ENCODE measurements at regions not wholly inside any gene's neighbourhood (a gene's known extent, or its start where the extent isn't known, plus 50 kb on each side); places are given as distances from the start of the nearest gene placed in this dataset.

DNA sequence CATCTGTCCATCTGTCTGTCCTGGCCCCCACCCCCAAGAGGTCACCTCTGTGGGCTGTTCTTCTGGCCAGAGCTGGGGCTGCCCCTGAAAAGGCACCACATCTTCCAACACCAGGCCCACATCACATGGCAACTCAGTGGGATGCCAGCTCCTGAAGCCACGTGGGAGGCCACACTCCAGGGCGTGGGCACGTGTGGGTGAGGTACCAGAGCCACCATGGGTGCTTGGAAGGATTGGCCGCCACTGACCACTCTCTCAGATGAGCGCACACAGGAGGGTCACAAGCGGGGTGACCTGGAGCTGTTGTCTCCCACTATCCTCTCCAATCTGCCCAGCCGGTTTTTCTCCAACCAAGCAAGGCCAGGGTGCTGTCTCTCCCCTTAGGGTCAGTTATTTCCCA is 197.9 kb downstream of the TFCP2L1 start:
- TF ChIP-seq, protein P1, sequence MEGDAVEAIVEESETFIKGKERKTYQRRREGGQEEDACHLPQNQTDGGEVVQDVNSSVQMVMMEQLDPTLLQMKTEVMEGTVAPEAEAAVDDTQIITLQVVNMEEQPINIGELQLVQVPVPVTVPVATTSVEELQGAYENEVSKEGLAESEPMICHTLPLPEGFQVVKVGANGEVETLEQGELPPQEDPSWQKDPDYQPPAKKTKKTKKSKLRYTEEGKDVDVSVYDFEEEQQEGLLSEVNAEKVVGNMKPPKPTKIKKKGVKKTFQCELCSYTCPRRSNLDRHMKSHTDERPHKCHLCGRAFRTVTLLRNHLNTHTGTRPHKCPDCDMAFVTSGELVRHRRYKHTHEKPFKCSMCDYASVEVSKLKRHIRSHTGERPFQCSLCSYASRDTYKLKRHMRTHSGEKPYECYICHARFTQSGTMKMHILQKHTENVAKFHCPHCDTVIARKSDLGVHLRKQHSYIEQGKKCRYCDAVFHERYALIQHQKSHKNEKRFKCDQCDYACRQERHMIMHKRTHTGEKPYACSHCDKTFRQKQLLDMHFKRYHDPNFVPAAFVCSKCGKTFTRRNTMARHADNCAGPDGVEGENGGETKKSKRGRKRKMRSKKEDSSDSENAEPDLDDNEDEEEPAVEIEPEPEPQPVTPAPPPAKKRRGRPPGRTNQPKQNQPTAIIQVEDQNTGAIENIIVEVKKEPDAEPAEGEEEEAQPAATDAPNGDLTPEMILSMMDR (IDR thresholded peaks at IDR 0.05; ENCODE audit: borderline replicate concordance, control extremely low read depth, extremely low read depth, insufficient read depth, missing control alignments): no peak
- in situ Hi-C loops (cut with MboI; ENCODE audit: low sequenced_read_pairs, unreplicated experiment): no loop called here
- DNase-seq (ENCODE audit: low spot score): no peak

DNA sequence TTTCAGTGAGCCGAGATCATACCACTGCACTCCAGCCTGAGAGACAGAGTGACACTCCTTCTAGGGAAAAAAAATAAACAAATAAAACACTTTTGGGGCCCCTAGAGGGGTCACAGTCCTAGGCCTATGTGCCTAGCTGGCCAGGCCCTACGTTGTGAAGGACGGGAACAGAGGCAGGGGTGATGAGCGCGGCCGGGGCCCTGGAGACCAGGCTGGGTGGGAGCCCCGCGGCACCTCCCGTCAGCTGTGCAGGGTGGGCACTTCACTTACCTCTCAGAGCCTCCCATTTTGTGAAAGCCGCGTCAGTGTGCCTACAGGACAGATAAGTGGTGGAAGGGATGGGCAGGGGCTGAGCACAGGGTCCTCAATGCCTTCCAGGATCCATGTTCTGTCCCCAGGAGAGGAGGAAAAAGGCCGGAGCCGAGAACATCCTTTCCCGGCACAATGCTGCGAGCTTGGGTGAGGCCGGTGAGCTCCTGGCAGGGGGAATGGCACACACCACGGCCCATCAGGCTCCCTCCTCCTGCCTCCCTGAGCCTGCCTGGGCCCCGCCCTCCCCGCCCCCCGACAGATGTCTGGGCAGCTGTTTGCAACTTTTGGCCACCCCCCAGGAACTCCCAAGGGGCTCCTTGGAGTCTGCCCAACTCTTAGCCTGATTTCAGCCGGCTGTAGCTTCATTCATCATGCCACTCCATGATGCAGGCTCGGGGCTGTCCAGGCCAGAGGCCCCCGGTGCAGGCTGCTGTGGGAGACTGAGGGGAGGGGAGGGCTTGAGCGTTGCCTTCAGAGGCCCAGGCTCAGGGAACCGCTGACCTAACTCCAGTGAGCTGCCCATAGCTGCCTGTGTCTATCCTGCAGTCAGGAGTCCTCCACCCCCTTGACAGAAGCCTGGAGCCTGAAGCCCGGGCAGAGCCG is 196.5 kb downstream of the TFCP2L1 start:
- no peak for DNase-seq (ENCODE audit: low spot score)
- TF ChIP-seq, protein P1 (IDR thresholded peaks at IDR 0.05; ENCODE audit: borderline replicate concordance, control extremely low read depth, extremely low read depth, insufficient read depth, missing control alignments): no peak
- in situ Hi-C loops (cut with MboI; ENCODE audit: low sequenced_read_pairs, unreplicated experiment): no loop called here

GRCh38 chr2:121089166-121089510 is 195.9 kb downstream of the TFCP2L1 start:
- DNase-seq (ENCODE audit: low spot score): no peak
- in situ Hi-C loops (cut with MboI; ENCODE audit: low sequenced_read_pairs, unreplicated experiment): no loop called here
- TF ChIP-seq, protein P1 (IDR thresholded peaks at IDR 0.05; ENCODE audit: borderline replicate concordance, control extremely low read depth, extremely low read depth, insufficient read depth, missing control alignments): no peak

DNA sequence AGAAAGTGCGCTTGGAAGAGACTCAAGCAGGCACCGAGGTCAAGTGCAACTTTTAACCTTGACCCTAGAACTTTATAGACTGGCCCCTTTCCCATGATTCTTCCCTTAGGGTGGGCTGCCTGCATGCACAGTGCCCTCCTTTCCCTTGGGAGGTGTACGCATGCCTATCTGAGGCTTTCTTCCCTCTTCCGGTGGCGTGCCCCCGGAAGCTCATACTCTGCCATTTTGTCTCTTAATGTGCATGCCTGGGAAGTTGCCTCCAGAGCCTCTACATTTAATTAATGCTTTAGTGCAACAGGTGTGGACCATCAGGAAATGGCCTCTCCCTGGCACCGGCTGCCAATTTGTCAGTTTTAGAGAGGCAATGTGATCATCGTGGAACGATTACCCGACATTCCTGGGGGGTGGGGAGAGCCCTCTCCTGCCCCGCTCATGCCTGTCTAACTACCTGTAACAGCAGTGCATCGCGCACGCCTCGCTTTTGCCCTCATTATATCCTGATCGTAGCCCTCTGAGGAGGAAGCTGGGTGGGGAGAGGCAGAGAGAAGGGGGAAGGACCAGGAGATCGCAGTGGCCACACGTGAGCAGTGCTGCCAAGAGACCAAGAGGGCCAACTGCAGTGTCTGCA is 194.8 kb downstream of the TFCP2L1 start:
- no peak for DNase-seq (ENCODE audit: low spot score)
- in situ Hi-C loops (cut with MboI; ENCODE audit: low sequenced_read_pairs, unreplicated experiment): no loop called here
- TF ChIP-seq, protein P1 (IDR thresholded peaks at IDR 0.05; ENCODE audit: borderline replicate concordance, control extremely low read depth, extremely low read depth, insufficient read depth, missing control alignments): no peak

DNA sequence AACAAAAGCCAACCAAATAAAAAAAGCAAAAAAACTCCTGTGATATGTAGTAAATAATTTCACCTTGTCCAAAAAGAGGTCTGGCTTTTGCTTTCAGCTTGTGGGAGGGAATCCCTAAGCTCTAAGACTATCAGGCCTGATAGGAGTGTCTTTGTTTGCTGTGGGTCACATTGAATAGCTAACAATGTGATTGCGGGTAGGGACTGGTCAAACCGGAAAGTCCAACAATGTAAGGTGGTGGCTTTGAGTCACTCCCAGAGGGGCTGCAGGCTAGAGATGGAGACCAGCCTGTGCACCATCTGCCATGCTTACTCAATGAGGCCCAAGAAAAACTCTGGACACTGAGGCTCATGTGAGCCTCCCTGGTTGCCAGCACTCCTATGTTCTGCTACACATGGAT is 192.9 kb downstream of the TFCP2L1 start:
- DNase-seq (ENCODE audit: low spot score): no peak
- TF ChIP-seq, protein P1 (IDR thresholded peaks at IDR 0.05; ENCODE audit: borderline replicate concordance, control extremely low read depth, extremely low read depth, insufficient read depth, missing control alignments): no peak
- in situ Hi-C loops (cut with MboI; ENCODE audit: low sequenced_read_pairs, unreplicated experiment): no loop called here

- TF ChIP-seq, protein P1 (IDR thresholded peaks at IDR 0.05; ENCODE audit: borderline replicate concordance, control extremely low read depth, extremely low read depth, insufficient read depth, missing control alignments): no peak
- no peak for DNase-seq (ENCODE audit: low spot score)
- in situ Hi-C loops (cut with MboI; ENCODE audit: low sequenced_read_pairs, unreplicated experiment): no loop called here
Observed at GRCh38 chr2:121093692-121094091, 191.3 kb downstream of the TFCP2L1 start.
